AG09319 (cell line): ENCODE measurements at regions not wholly inside any gene's neighbourhood (a gene's known extent, or its start where the extent isn't known, plus 50 kb on each side); places are given as distances from the start of the nearest gene placed in this dataset.

Experiments
- DNase-seq: peaks from one replicate; pipeline ENCODE4 v3.0.0-alpha.2; 2010; ENCODE audit warnings: low read depth; ENCODE audit errors: extremely low read depth
- CTCF ChIP-seq: IDR thresholded peaks from 2 replicates; pipeline ENCODE4 v1.5.1; 2011; ENCODE audit warnings: low read depth, mild to moderate bottlenecking, inconsistent platforms, low read length, moderate library complexity

- TF ChIP-seq CTCF, result no peak
- DNase-seq, result no peak
These were observed 99.6 kb upstream of the THSD7B start for GRCh38 chr2:136665736-136666135.

GRCh38 chr2:136664713-136665405, 100.5 kb upstream of the THSD7B start:
- TF ChIP-seq CTCF, result no peak

DNA sequence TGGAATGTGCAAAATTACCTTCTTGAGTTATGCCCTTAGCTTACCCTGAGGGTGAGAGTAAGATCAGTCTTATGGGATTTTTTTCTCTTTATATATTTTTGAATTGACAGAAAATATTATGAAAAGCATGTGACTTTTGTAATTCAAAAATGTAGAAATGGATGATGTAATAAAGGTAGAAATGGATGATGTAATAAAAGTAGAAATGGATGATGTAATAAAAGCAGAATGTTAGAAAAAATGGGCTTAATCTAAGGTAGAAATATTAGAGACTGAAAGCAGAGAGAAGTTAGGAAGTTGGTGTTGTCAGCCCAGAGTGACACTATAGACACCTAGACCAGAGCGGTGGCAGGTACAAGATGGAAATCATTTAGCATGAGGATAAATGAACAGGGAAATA, 107.1 kb upstream of the THSD7B start:
- no peak for TF ChIP-seq CTCF

More at GRCh38 chr2:136664713-136665405, 100.5 kb upstream of the THSD7B start:
- DNase-seq, result no peak

GRCh38 chr2:136653861-136654260, 111.5 kb upstream of the THSD7B start:
- DNase-seq, result no peak
- no peak for TF ChIP-seq CTCF

More for the DNA sequence above, 107.1 kb upstream of the THSD7B start:
- DNase-seq, result no peak

DNA sequence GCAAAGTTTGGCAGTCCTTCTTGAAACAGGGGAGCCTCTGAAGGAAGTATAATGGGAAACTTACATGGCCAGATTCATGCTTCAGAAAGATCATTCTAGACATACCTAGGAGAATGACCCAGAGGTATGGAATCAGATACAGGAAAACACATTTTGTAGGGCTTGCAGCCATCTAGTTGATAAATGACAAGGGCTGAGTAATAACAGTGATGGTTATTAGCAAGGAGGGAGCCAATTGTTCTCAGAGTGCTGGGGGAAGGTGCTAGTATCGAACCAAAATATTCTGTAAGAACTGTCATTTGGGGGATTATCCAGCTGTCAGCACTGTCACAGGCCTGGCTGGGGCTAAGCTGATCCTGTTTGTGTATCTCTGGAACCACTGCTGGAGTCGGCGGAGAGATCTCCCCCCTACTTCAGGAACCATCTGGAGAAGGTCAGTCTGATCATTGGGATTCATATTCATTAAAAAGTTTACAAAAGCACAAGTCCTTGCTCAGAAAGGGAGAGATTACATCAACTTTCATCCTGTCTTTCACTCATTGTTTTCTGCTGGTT, 113.8 kb upstream of the THSD7B start:
- no peak for DNase-seq

GRCh38 chr2:136647039-136647438, 118.3 kb upstream of the THSD7B start:
- DNase-seq, result no peak
- no peak for TF ChIP-seq CTCF

More for the DNA sequence above, 113.8 kb upstream of the THSD7B start:
- TF ChIP-seq CTCF, result no peak

- TF ChIP-seq CTCF, result no peak
- DNase-seq, result no peak
These were observed 120.0 kb upstream of the THSD7B start for GRCh38 chr2:136645236-136645828.
